Body of pancreas (tissue), 4 donors: ENCODE measurements at regions not wholly inside any gene's neighbourhood (a gene's known extent, or its start where the extent isn't known, plus 50 kb on each side); places are given as distances from the start of the nearest gene placed in this dataset.

Experiments used
- POLR2A ChIP-seq, 3 donors: fragments of 450-650 bp; IDR thresholded peaks; one replicate each; pipeline ENCODE4 v1.6.1; 2016; ENCODE audit warnings: antibody characterized with exemption in 3 of 3, mild to moderate bottlenecking in 2 of 3
- TF ChIP-seq, protein P1 (sequence below), 7 experiments: fragments of 450-650 bp in 4 of 7; fragments of 200-600 bp in 3 of 7; sonication (generic) in 3 of 7; IDR thresholded peaks; one replicate each; pipeline ENCODE4 v1.5.1; 2016 to 2019; ENCODE audit warnings: antibody characterized with exemption in 7 of 7

DNA sequence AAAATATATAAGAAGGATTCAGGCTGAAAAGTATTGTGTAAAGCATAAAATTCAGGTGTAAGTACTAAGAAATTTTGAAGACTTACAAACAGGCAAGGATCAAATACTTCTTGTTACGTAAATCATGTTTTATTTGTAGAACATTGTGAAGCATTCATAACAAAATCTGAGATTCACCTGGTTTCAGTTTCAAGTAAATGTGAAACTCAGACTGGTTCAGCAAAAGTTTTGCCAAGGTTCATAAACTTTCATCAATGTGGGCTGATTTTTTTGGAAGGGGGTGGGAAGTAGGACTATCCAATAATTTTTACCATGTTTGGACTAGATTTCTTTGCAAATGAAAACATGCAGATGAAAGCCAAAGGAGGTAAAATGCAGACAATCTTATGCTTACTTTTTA lies 527.7 kb downstream of the ANKRD50 start:
- TF ChIP-seq, protein P1, sequence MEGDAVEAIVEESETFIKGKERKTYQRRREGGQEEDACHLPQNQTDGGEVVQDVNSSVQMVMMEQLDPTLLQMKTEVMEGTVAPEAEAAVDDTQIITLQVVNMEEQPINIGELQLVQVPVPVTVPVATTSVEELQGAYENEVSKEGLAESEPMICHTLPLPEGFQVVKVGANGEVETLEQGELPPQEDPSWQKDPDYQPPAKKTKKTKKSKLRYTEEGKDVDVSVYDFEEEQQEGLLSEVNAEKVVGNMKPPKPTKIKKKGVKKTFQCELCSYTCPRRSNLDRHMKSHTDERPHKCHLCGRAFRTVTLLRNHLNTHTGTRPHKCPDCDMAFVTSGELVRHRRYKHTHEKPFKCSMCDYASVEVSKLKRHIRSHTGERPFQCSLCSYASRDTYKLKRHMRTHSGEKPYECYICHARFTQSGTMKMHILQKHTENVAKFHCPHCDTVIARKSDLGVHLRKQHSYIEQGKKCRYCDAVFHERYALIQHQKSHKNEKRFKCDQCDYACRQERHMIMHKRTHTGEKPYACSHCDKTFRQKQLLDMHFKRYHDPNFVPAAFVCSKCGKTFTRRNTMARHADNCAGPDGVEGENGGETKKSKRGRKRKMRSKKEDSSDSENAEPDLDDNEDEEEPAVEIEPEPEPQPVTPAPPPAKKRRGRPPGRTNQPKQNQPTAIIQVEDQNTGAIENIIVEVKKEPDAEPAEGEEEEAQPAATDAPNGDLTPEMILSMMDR (IDR thresholded peaks at IDR 0.05): no peak
- TF ChIP-seq POLR2A (IDR thresholded peaks at IDR 0.05): no peak
